ENCODE measurements at regions not wholly inside any gene's neighbourhood (a gene's known extent, or its start where the extent isn't known, plus 50 kb on each side); places are given as distances from the start of the nearest gene placed in this dataset.

DNA sequence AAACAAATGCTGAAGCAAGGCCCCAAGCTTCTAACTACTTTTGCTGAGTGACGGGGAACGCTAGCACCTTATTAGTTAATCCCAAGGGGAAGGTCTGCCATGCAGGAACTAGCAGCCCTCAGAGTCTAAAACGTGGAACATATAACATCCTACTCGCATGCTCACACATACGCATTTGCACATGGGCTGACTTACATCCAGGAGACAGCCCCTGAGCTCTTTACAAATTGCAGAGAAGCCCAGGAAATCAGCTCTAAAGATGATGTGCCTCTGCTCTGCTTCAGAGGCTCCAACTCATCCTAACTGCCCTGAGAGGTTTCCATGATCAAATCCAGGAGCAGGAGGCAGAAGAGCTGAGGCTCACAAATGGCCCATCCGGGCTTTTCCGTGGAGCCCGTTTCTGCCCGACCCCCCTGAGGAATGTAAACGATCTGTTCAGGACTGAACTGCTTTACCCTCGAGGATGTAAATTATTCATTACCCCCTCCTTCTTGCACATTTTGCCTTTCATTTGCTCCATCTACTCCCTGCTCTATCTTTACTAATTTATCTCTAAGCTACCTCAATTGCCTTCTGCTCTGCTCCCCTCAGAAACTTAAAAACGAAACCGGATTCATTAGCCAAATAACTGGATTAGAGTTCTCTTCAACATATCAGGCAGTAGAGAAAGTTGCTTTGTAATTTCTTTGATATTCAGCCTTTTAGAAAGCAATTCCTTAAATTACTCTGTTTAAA is 141.9 kb upstream of the CCDC54 start:
- TF ChIP-seq, protein P1, sequence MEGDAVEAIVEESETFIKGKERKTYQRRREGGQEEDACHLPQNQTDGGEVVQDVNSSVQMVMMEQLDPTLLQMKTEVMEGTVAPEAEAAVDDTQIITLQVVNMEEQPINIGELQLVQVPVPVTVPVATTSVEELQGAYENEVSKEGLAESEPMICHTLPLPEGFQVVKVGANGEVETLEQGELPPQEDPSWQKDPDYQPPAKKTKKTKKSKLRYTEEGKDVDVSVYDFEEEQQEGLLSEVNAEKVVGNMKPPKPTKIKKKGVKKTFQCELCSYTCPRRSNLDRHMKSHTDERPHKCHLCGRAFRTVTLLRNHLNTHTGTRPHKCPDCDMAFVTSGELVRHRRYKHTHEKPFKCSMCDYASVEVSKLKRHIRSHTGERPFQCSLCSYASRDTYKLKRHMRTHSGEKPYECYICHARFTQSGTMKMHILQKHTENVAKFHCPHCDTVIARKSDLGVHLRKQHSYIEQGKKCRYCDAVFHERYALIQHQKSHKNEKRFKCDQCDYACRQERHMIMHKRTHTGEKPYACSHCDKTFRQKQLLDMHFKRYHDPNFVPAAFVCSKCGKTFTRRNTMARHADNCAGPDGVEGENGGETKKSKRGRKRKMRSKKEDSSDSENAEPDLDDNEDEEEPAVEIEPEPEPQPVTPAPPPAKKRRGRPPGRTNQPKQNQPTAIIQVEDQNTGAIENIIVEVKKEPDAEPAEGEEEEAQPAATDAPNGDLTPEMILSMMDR (IDR thresholded peaks at IDR 0.05): no peak
- no peak for TF ChIP-seq POLR2A (IDR thresholded peaks at IDR 0.05)
